ENCODE measurements at regions not wholly inside any gene's neighbourhood (a gene's known extent, or its start where the extent isn't known, plus 50 kb on each side); places are given as distances from the start of the nearest gene placed in this dataset.

DNA sequence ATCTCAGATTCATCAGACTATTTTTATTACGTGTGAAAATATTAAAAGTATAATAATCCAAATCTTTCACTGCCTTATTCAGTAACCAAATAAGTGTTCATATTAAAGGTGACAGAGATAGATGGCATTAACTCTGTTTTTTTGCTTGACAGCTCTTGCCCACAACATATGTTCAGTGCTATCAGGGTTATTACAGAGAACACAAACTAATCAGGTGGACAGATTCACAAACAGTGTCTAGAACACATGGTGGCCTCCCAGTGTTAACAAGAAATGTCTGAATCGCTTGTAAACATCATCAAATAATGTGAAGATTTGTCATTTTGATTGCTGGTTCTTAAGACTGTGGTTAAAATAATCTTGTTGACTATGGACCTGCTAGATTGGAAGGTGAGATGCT lies 609.1 kb upstream of the GRAMD2B start:
- TF ChIP-seq HDAC2 (IDR thresholded peaks at IDR 0.05), result no peak
- no peak for TF ChIP-seq KDM1A (IDR thresholded peaks at IDR 0.05; ENCODE audit: low read depth)
- no peak for TF ChIP-seq KDM5A (IDR thresholded peaks at IDR 0.05)
- no peak for TF ChIP-seq BHLHE40 (IDR thresholded peaks at IDR 0.05; ENCODE audit: low read depth, low read length)
- no peak for TF ChIP-seq CTCF (IDR thresholded peaks at IDR 0.05)
- TF ChIP-seq EHMT2 (IDR thresholded peaks at IDR 0.05; ENCODE audit: low read depth), result no peak
- TF ChIP-seq JUNB (IDR thresholded peaks at IDR 0.05), result no peak
- TF ChIP-seq HOXA7 (CRISPR knock-in tag; IDR thresholded peaks at IDR 0.05), result no peak
- no peak for TF ChIP-seq CBX2 (IDR thresholded peaks at IDR 0.05; ENCODE audit: borderline replicate concordance, low read depth)
- no peak for TF ChIP-seq POLR2A (IDR thresholded peaks at IDR 0.05; ENCODE audit: low read length)
- TF ChIP-seq CHD4 (IDR thresholded peaks at IDR 0.05; ENCODE audit: borderline replicate concordance), result no peak
- no peak for TF ChIP-seq RAD21 (conservative IDR thresholded peaks at IDR 0.05 in 1 of 2, IDR thresholded peaks at IDR 0.05 in 1 of 2)
- no peak for TF ChIP-seq EHF (CRISPR knock-in tag; IDR thresholded peaks at IDR 0.05)
- TF ChIP-seq, protein P1, sequence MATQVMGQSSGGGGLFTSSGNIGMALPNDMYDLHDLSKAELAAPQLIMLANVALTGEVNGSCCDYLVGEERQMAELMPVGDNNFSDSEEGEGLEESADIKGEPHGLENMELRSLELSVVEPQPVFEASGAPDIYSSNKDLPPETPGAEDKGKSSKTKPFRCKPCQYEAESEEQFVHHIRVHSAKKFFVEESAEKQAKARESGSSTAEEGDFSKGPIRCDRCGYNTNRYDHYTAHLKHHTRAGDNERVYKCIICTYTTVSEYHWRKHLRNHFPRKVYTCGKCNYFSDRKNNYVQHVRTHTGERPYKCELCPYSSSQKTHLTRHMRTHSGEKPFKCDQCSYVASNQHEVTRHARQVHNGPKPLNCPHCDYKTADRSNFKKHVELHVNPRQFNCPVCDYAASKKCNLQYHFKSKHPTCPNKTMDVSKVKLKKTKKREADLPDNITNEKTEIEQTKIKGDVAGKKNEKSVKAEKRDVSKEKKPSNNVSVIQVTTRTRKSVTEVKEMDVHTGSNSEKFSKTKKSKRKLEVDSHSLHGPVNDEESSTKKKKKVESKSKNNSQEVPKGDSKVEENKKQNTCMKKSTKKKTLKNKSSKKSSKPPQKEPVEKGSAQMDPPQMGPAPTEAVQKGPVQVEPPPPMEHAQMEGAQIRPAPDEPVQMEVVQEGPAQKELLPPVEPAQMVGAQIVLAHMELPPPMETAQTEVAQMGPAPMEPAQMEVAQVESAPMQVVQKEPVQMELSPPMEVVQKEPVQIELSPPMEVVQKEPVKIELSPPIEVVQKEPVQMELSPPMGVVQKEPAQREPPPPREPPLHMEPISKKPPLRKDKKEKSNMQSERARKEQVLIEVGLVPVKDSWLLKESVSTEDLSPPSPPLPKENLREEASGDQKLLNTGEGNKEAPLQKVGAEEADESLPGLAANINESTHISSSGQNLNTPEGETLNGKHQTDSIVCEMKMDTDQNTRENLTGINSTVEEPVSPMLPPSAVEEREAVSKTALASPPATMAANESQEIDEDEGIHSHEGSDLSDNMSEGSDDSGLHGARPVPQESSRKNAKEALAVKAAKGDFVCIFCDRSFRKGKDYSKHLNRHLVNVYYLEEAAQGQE (IDR thresholded peaks at IDR 0.05), result no peak
